GM10266 (cell line): ENCODE measurements at regions not wholly inside any gene's neighbourhood (a gene's known extent, or its start where the extent isn't known, plus 50 kb on each side); places are given as distances from the start of the nearest gene placed in this dataset.
"Not testable (repeated sequence)": the region's sequence is repeated elsewhere in the genome, so short reads cannot be mapped to it uniquely, and the experiment has no call there.

Experiments
- DNase-seq: peaks from one replicate; pipeline ENCODE4 v3.0.0; 2012; ENCODE audit errors: extremely low spot score
- CTCF ChIP-seq: IDR thresholded peaks from 2 replicates; pipeline ENCODE4 v1.5.1; 2012; ENCODE audit warnings: mild to moderate bottlenecking, low read depth; ENCODE audit not compliant: control insufficient read depth, insufficient read depth; ENCODE audit errors: missing control alignments

- DNase-seq, result no peak
- no peak for TF ChIP-seq CTCF
Observed at GRCh38 chr11:114802878-114803277, 124.6 kb downstream of the NXPE2 start.

GRCh38 chr11:114805431-114805830 lies 127.1 kb downstream of the NXPE2 start:
- DNase-seq, result not testable (repeated sequence)

- no peak for TF ChIP-seq CTCF
- no peak for DNase-seq
Observed at GRCh38 chr11:114811971-114812370, 133.6 kb downstream of the NXPE2 start.

GRCh38 chr11:114812733-114813132 lies 134.4 kb downstream of the NXPE2 start:
- no peak for TF ChIP-seq CTCF
- no peak for DNase-seq

GRCh38 chr11:114813189-114813718 lies 134.9 kb downstream of the NXPE2 start:
- no peak for DNase-seq
- TF ChIP-seq CTCF, result no peak

GRCh38 chr11:114815176-114815575 lies 136.8 kb downstream of the NXPE2 start:
- DNase-seq, result no peak
- TF ChIP-seq CTCF, result no peak

GRCh38 chr11:114815761-114816160 lies 137.4 kb downstream of the NXPE2 start:
- TF ChIP-seq CTCF, result no peak
- DNase-seq, result no peak

GRCh38 chr11:114816791-114817190 lies 138.5 kb downstream of the NXPE2 start:
- DNase-seq, result no peak
- no peak for TF ChIP-seq CTCF
